GDM1 (cell line): ENCODE measurements at regions not wholly inside any gene's neighbourhood (a gene's known extent, or its start where the extent isn't known, plus 50 kb on each side); places are given as distances from the start of the nearest gene placed in this dataset.
"Not testable (repeated sequence)": the region's sequence is repeated elsewhere in the genome, so short reads cannot be mapped to it uniquely, and the experiment has no call there.

ENCODE experiments used
- DNase-seq: peaks from one replicate; lab custom pipeline; 2025; lab: John Stamatoyannopoulos, UW

GRCh38 chr22:27598792-27599191 is 202.8 kb downstream of the MN1 start:
- peak; percentile 44 for DNase-seq

GRCh38 chr22:27601195-27601594 is 200.4 kb downstream of the MN1 start:
- DNase-seq: no peak

GRCh38 chr22:27602390-27602789 is 199.2 kb downstream of the MN1 start:
- no peak for DNase-seq

- no peak for DNase-seq
Observed at GRCh38 chr22:27603111-27603799, 198.3 kb downstream of the MN1 start.

- no peak for DNase-seq
Observed at GRCh38 chr22:27603800-27604144, 197.8 kb downstream of the MN1 start.

GRCh38 chr22:27605390-27605789 is 196.2 kb downstream of the MN1 start:
- no peak for DNase-seq

- DNase-seq: not testable (repeated sequence)
Observed at GRCh38 chr22:27607750-27608149, 193.8 kb downstream of the MN1 start.

GRCh38 chr22:27609451-27609888 is 192.1 kb downstream of the MN1 start:
- DNase-seq: no peak

- DNase-seq: not testable (repeated sequence)
Observed at GRCh38 chr22:27610164-27610563, 191.4 kb downstream of the MN1 start.

GRCh38 chr22:27610863-27611786 is 190.4 kb downstream of the MN1 start:
- no peak for DNase-seq

- peak; percentile 99 for DNase-seq
Observed at GRCh38 chr22:27612115-27612514, 189.4 kb downstream of the MN1 start.

GRCh38 chr22:27613099-27614005 is 188.2 kb downstream of the MN1 start:
- no peak for DNase-seq

- DNase-seq: no peak
Observed at GRCh38 chr22:27614006-27614649, 187.4 kb downstream of the MN1 start.

- no peak for DNase-seq
Observed at GRCh38 chr22:27614650-27615007, 186.9 kb downstream of the MN1 start.

GRCh38 chr22:27615408-27615807 is 186.1 kb downstream of the MN1 start:
- DNase-seq: no peak

GRCh38 chr22:27616033-27616432 is 185.5 kb downstream of the MN1 start:
- no peak for DNase-seq

GRCh38 chr22:27617214-27617881 is 184.2 kb downstream of the MN1 start:
- DNase-seq: peak; percentile 29

- DNase-seq: no peak
Observed at GRCh38 chr22:27620367-27621154, 181.0 kb downstream of the MN1 start.

- DNase-seq: no peak
Observed at GRCh38 chr22:27621486-27622070, 180.0 kb downstream of the MN1 start.

- no peak for DNase-seq
Observed at GRCh38 chr22:27624042-27624441, 177.5 kb downstream of the MN1 start.
